Mucosa of descending colon (tissue), 3 donors: ENCODE measurements at regions not wholly inside any gene's neighbourhood (a gene's known extent, or its start where the extent isn't known, plus 50 kb on each side); places are given as distances from the start of the nearest gene placed in this dataset.
"Not testable (repeated sequence)": the region's sequence is repeated elsewhere in the genome, so short reads cannot be mapped to it uniquely, and the experiment has no call there.

Source experiments
- ATAC-seq: fragments of 200-7000 bp; cut with Tn5 transposase; one replicate; pipeline ENCODE4 v1.9.1; 2020; ENCODE audit warnings: mild to moderate bottlenecking, moderate library complexity
- DNase-seq, 3 donors: peaks; one replicate each; pipeline ENCODE4 v3.0.0-alpha.2; 2020
- H3K36me3 ChIP-seq: fragments of 200-600 bp; one replicate; pipeline ENCODE4 v1.8.0; 2021; ENCODE audit warnings: low read depth, mild to moderate bottlenecking
- H3K4me1 ChIP-seq: fragments of 200-600 bp; one replicate; pipeline ENCODE4 v1.8.0; 2021; ENCODE audit warnings: low read depth, mild to moderate bottlenecking
- H3K4me3 ChIP-seq: fragments of 200-600 bp; one replicate; pipeline ENCODE4 v1.8.0; 2021; ENCODE audit warnings: mild to moderate bottlenecking
- H3K9me3 ChIP-seq: fragments of 200-600 bp; one replicate; pipeline ENCODE4 v1.8.0; 2021; ENCODE audit warnings: mild to moderate bottlenecking
- CTCF ChIP-seq: fragments of 200-600 bp; IDR thresholded peaks from one replicate; pipeline ENCODE4 v1.8.0; 2022; ENCODE audit warnings: antibody characterized with exemption, mild to moderate bottlenecking
- intact Hi-C, 2 donors: fragments of 100-400 bp; cut with DNase I in 1 of 2; cut with micrococcal nuclease in 1 of 2; formaldehyde crosslinking; loops; one replicate each; pipeline versions ENCODE4 v1.11.0 to v1.11.1; 2022; cut with DNase I, micrococcal nuclease
- donor health status: DM: no; HTN: no; CAD: no; lungs with moderate emphysema.
- donor health status: DM: no; HTN: no; CAD: no.
- donor health status: DM: no; HTN: yes; CAD: no.

DNA sequence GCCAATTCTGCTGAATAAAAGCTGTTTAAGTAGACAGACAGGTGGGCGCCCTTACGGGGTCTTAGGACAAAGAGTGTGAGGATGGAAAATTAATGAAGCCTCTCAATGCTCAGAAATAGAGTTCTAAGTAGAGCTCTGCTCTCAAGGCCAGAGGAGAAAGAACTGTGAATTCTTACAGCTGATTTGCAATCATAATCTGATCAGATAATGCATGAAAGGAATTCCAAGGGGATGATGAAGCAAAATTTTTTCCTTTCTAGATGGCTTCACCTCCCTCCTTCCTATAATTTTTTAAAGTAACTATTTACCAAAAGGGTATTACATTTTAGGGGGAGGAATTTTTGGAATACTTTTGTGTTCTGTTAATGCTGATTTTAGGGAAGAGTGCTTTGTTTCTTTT lies 308.1 kb upstream of the HS3ST5 start:
- no peak for DNase-seq

GRCh38 chr6:114649298-114649697 lies 306.5 kb upstream of the HS3ST5 start:
- Histone ChIP-seq H3K36me3 (no peaks in the 10 kb centered on the region), H3K4me3 (no peak overlapping the region), H3K4me1 (no peaks in the 10 kb centered on the region), H3K9me3 (no peaks in the 10 kb centered on the region)
- intact Hi-C loops, result no loop called here
- ATAC-seq (no peak), DNase-seq (no peak)
- TF ChIP-seq CTCF, result no peak

More for the DNA sequence above, 308.1 kb upstream of the HS3ST5 start:
- ATAC-seq, result no peak
- no peak overlapping the region for H3K4me3 ChIP-seq
- H3K9me3 ChIP-seq, result no peaks in the 10 kb centered on the region
- intact Hi-C loops, result no loop called here
- no peak for TF ChIP-seq CTCF
- no peaks in the 10 kb centered on the region for H3K36me3 ChIP-seq
- H3K4me1 ChIP-seq, result no peaks in the 10 kb centered on the region

- TF ChIP-seq CTCF, result no peak
- Histone ChIP-seq H3K36me3 (no peaks in the 10 kb centered on the region), H3K4me3 (no peak overlapping the region), H3K4me1 (no peaks in the 10 kb centered on the region), H3K9me3 (no peaks in the 10 kb centered on the region)
- DNase-seq (no peak), ATAC-seq (no peak)
- intact Hi-C loops, result no loop called here
Observed at GRCh38 chr6:114648847-114649246, 306.0 kb upstream of the HS3ST5 start.

GRCh38 chr6:114638341-114638740 lies 295.5 kb upstream of the HS3ST5 start:
- Histone ChIP-seq H3K9me3 (no peaks in the 10 kb centered on the region), H3K4me3 (no peak overlapping the region), H3K36me3 (no peaks in the 10 kb centered on the region), H3K4me1 (no peaks in the 10 kb centered on the region)
- no peak for DNase-seq
- no peak for TF ChIP-seq CTCF
- intact Hi-C loops, result no loop called here
- no peak for ATAC-seq

DNA sequence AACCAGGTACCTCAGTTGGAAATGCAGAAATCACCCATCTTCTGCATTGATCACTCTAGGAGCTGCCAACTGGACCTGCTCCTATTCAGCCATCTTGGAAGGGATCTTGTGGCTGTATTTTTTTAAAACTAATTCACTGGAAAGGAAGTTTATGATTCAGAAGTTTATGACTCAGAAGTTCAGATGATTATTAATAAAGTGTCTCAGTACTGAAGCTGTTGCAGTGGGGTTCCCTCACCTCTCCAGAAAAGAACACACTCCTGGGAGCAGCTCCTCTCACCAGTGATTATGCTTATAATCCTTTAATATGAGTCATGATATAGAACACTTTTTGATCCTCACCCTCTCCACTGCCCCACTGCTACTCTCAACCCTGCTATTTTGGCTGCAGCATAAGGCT lies 291.2 kb upstream of the HS3ST5 start:
- Histone ChIP-seq H3K4me1 (no peaks in the 10 kb centered on the region), H3K9me3 (no peaks in the 10 kb centered on the region), H3K36me3 (no peaks in the 10 kb centered on the region), H3K4me3 (no peak overlapping the region)
- TF ChIP-seq CTCF, result no peak
- DNase-seq, result no peak
- ATAC-seq, result no peak
- intact Hi-C loops, result no loop called here

DNA sequence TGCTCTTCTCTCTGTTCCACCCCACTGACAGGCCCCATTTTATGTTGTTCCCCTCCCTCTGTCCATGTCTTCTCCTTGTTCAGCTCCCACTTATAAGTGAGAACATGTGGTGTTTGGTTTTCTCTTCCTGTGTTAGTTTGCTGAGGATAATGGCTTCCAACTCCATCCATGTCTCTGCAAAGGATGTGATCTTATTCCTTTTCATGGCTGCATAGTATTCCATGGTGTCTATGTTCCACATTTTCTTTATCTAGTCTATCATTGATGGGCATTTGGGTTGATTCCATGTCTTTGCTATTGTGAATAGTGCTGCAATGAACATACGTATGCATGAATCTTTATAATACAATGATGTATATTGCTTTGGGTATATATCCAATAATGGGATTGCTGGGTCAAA lies 283.4 kb upstream of the HS3ST5 start:
- ATAC-seq, intact Hi-C loops: not testable (repeated sequence)

More for the DNA sequence above, 283.4 kb upstream of the HS3ST5 start:
- H3K36me3 ChIP-seq, DNase-seq, H3K4me3 ChIP-seq, H3K4me1 ChIP-seq, H3K9me3 ChIP-seq: not testable (repeated sequence)
